T-helper 1 cell treated with Interleukin-12 subunit alpha and Interleukin-12 subunit beta and Interleukin-4 antibody, amounts not matched to agents 30 μg/mL and 1 μg/mL, for 36 hours (primary cell): ENCODE measurements at regions not wholly inside any gene's neighbourhood (a gene's known extent, or its start where the extent isn't known, plus 50 kb on each side); places are given as distances from the start of the nearest gene placed in this dataset.

ENCODE experiments used
- H3K27ac Mint-ChIP-seq: one replicate; pipeline ENCODE4 v1.8.0; 2021; ENCODE audit warnings: mild to moderate bottlenecking, mixed read lengths
- H3K27me3 Mint-ChIP-seq: one replicate; pipeline ENCODE4 v1.8.0; 2021; ENCODE audit warnings: low read depth, mixed read lengths
- H3K36me3 Mint-ChIP-seq: one replicate; pipeline ENCODE4 v1.8.0; 2021; ENCODE audit warnings: low read depth, mixed read lengths
- H3K4me1 Mint-ChIP-seq: one replicate; pipeline ENCODE4 v1.8.0; 2021; ENCODE audit warnings: low read depth, mixed read lengths
- H3K4me3 Mint-ChIP-seq: one replicate; pipeline ENCODE4 v1.8.0; 2021; ENCODE audit warnings: mild to moderate bottlenecking, moderate library complexity, mixed read lengths
- H3K9me3 Mint-ChIP-seq: one replicate; pipeline ENCODE4 v1.8.0; 2021; ENCODE audit warnings: mixed read lengths

GRCh38 chr4:17296921-17297890 lies 214.7 kb downstream of the QDPR start:
- Mint-ChIP-seq H3K9me3 (peaks cover 3% of the 10 kb centered on the region), H3K36me3 (no peaks in the 10 kb centered on the region), H3K4me3 (no peak overlapping the region), H3K27ac (no peak overlapping the region), H3K27me3 (peaks cover 10% of the 10 kb centered on the region), H3K4me1 (no peaks in the 10 kb centered on the region)

- peaks cover 10% of the 10 kb centered on the region for H3K27me3 Mint-ChIP-seq
- no peak overlapping the region for H3K4me3 Mint-ChIP-seq
- no peaks in the 10 kb centered on the region for H3K4me1 Mint-ChIP-seq
- H3K9me3 Mint-ChIP-seq, result no peaks in the 10 kb centered on the region
- no peak overlapping the region for H3K27ac Mint-ChIP-seq
- no peaks in the 10 kb centered on the region for H3K36me3 Mint-ChIP-seq
These were observed 218.0 kb downstream of the QDPR start for GRCh38 chr4:17293901-17294300.

- H3K4me3 Mint-ChIP-seq, result no peak overlapping the region
- H3K36me3 Mint-ChIP-seq, result no peaks in the 10 kb centered on the region
- H3K27ac Mint-ChIP-seq, result no peak overlapping the region
- no peaks in the 10 kb centered on the region for H3K9me3 Mint-ChIP-seq
- H3K4me1 Mint-ChIP-seq, result no peaks in the 10 kb centered on the region
- H3K27me3 Mint-ChIP-seq, result peaks cover 4% of the 10 kb centered on the region
These were observed 223.7 kb downstream of the QDPR start for GRCh38 chr4:17288151-17288550.

GRCh38 chr4:17286752-17287460 lies 225.0 kb downstream of the QDPR start:
- H3K4me1 Mint-ChIP-seq, result no peaks in the 10 kb centered on the region
- no peak overlapping the region for H3K4me3 Mint-ChIP-seq
- H3K36me3 Mint-ChIP-seq, result no peaks in the 10 kb centered on the region
- peaks cover 3% of the 10 kb centered on the region for H3K27me3 Mint-ChIP-seq
- no peak overlapping the region for H3K27ac Mint-ChIP-seq
- H3K9me3 Mint-ChIP-seq, result no peaks in the 10 kb centered on the region

- Mint-ChIP-seq H3K4me3 (no peak overlapping the region), H3K36me3 (no peaks in the 10 kb centered on the region), H3K9me3 (no peaks in the 10 kb centered on the region), H3K27me3 (no peaks in the 10 kb centered on the region), H3K4me1 (no peaks in the 10 kb centered on the region), H3K27ac (no peak overlapping the region)
These were observed 226.1 kb downstream of the QDPR start for GRCh38 chr4:17285747-17286146.

GRCh38 chr4:17284323-17285175 lies 227.3 kb downstream of the QDPR start:
- Mint-ChIP-seq H3K36me3 (no peaks in the 10 kb centered on the region), H3K4me3 (no peak overlapping the region), H3K27me3 (no peaks in the 10 kb centered on the region), H3K4me1 (no peaks in the 10 kb centered on the region), H3K27ac (no peak overlapping the region), H3K9me3 (no peaks in the 10 kb centered on the region)

- Mint-ChIP-seq H3K4me3 (no peak overlapping the region), H3K27ac (no peak overlapping the region), H3K27me3 (no peaks in the 10 kb centered on the region), H3K4me1 (no peaks in the 10 kb centered on the region), H3K36me3 (no peaks in the 10 kb centered on the region), H3K9me3 (no peaks in the 10 kb centered on the region)
These were observed 228.1 kb downstream of the QDPR start for GRCh38 chr4:17283832-17284231.

GRCh38 chr4:17283251-17283650 lies 228.6 kb downstream of the QDPR start:
- H3K27me3 Mint-ChIP-seq, result no peaks in the 10 kb centered on the region
- no peak overlapping the region for H3K4me3 Mint-ChIP-seq
- H3K9me3 Mint-ChIP-seq, result no peaks in the 10 kb centered on the region
- no peak overlapping the region for H3K27ac Mint-ChIP-seq
- no peaks in the 10 kb centered on the region for H3K36me3 Mint-ChIP-seq
- no peaks in the 10 kb centered on the region for H3K4me1 Mint-ChIP-seq

GRCh38 chr4:17280261-17281018 lies 231.4 kb downstream of the QDPR start:
- Mint-ChIP-seq H3K9me3 (no peaks in the 10 kb centered on the region), H3K36me3 (no peaks in the 10 kb centered on the region), H3K27ac (no peak overlapping the region), H3K4me3 (no peak overlapping the region), H3K4me1 (no peaks in the 10 kb centered on the region), H3K27me3 (no peaks in the 10 kb centered on the region)

GRCh38 chr4:17276776-17277175 lies 235.1 kb downstream of the QDPR start:
- no peaks in the 10 kb centered on the region for H3K27me3 Mint-ChIP-seq
- H3K4me3 Mint-ChIP-seq, result no peak overlapping the region
- H3K36me3 Mint-ChIP-seq, result no peaks in the 10 kb centered on the region
- no peaks in the 10 kb centered on the region for H3K9me3 Mint-ChIP-seq
- no peaks in the 10 kb centered on the region for H3K4me1 Mint-ChIP-seq
- no peak overlapping the region for H3K27ac Mint-ChIP-seq

- Mint-ChIP-seq H3K27me3 (no peaks in the 10 kb centered on the region), H3K9me3 (no peaks in the 10 kb centered on the region), H3K4me1 (no peaks in the 10 kb centered on the region), H3K36me3 (no peaks in the 10 kb centered on the region), H3K27ac (no peak overlapping the region), H3K4me3 (no peak overlapping the region)
These were observed 236.1 kb downstream of the QDPR start for GRCh38 chr4:17275836-17276235.

- H3K4me3 Mint-ChIP-seq, result no peak overlapping the region
- no peak overlapping the region for H3K27ac Mint-ChIP-seq
- H3K4me1 Mint-ChIP-seq, result no peaks in the 10 kb centered on the region
- H3K36me3 Mint-ChIP-seq, result no peaks in the 10 kb centered on the region
- H3K9me3 Mint-ChIP-seq, result no peaks in the 10 kb centered on the region
- H3K27me3 Mint-ChIP-seq, result peaks cover 9% of the 10 kb centered on the region
These were observed 238.8 kb downstream of the QDPR start for GRCh38 chr4:17273047-17273446.

GRCh38 chr4:17272154-17272553 lies 239.7 kb downstream of the QDPR start:
- Mint-ChIP-seq H3K27me3 (peaks cover 9% of the 10 kb centered on the region), H3K27ac (no peak overlapping the region), H3K36me3 (no peaks in the 10 kb centered on the region), H3K9me3 (no peaks in the 10 kb centered on the region), H3K4me1 (no peaks in the 10 kb centered on the region), H3K4me3 (no peak overlapping the region)

- no peak overlapping the region for H3K4me3 Mint-ChIP-seq
- no peak overlapping the region for H3K27ac Mint-ChIP-seq
- no peaks in the 10 kb centered on the region for H3K9me3 Mint-ChIP-seq
- H3K4me1 Mint-ChIP-seq, result no peaks in the 10 kb centered on the region
- H3K27me3 Mint-ChIP-seq, result peaks cover 14% of the 10 kb centered on the region
- H3K36me3 Mint-ChIP-seq, result no peaks in the 10 kb centered on the region
These were observed 246.2 kb downstream of the QDPR start for GRCh38 chr4:17265653-17266052.
